Activated CD4-positive, alpha-beta T cell treated with anti-CD3 and anti-CD28 coated beads, Interleukin-2, amount 50 U/mL, for 1 hour (primary cell): ENCODE measurements at regions not wholly inside any gene's neighbourhood (a gene's known extent, or its start where the extent isn't known, plus 50 kb on each side); places are given as distances from the start of the nearest gene placed in this dataset.

Source experiments
- DNase-seq: peaks from one replicate; pipeline ENCODE4 v3.0.0-alpha.2; 2020

- no peak for DNase-seq
Observed at GRCh38 chr21:38660333-38661196, 145.2 kb upstream of the ETS2 start.

GRCh38 chr21:38661197-38661871 is 144.4 kb upstream of the ETS2 start:
- no peak for DNase-seq

- DNase-seq = no peak
Observed at GRCh38 chr21:38661889-38662568, 143.7 kb upstream of the ETS2 start.

- DNase-seq = no peak
Observed at GRCh38 chr21:38663282-38663681, 142.4 kb upstream of the ETS2 start.

- no peak for DNase-seq
Observed at GRCh38 chr21:38664315-38664714, 141.4 kb upstream of the ETS2 start.

- no peak for DNase-seq
Observed at GRCh38 chr21:38664841-38665240, 140.9 kb upstream of the ETS2 start.

GRCh38 chr21:38667291-38667870 is 138.3 kb upstream of the ETS2 start:
- DNase-seq = no peak

GRCh38 chr21:38668067-38668466 is 137.7 kb upstream of the ETS2 start:
- DNase-seq = no peak

GRCh38 chr21:38668541-38668940 is 137.2 kb upstream of the ETS2 start:
- DNase-seq = no peak

- DNase-seq = no peak
Observed at GRCh38 chr21:38669186-38669585, 136.5 kb upstream of the ETS2 start.

GRCh38 chr21:38670861-38671260 is 134.9 kb upstream of the ETS2 start:
- no peak for DNase-seq

- DNase-seq = no peak
Observed at GRCh38 chr21:38671773-38672172, 134.0 kb upstream of the ETS2 start.

GRCh38 chr21:38675182-38675824 is 130.4 kb upstream of the ETS2 start:
- DNase-seq = no peak

- DNase-seq = no peak
Observed at GRCh38 chr21:38678827-38679226, 126.9 kb upstream of the ETS2 start.

GRCh38 chr21:38679534-38679933 is 126.2 kb upstream of the ETS2 start:
- no peak for DNase-seq

GRCh38 chr21:38680401-38680800 is 125.3 kb upstream of the ETS2 start:
- no peak for DNase-seq

GRCh38 chr21:38683222-38683621 is 122.5 kb upstream of the ETS2 start:
- no peak for DNase-seq

GRCh38 chr21:38688068-38688467 is 117.7 kb upstream of the ETS2 start:
- DNase-seq = no peak

- DNase-seq = no peak
Observed at GRCh38 chr21:38691631-38692030, 114.1 kb upstream of the ETS2 start.

- no peak for DNase-seq
Observed at GRCh38 chr21:38696579-38696978, 109.2 kb upstream of the ETS2 start.

- DNase-seq = no peak
Observed at GRCh38 chr21:38699048-38699447, 106.7 kb upstream of the ETS2 start.

- no peak for DNase-seq
Observed at GRCh38 chr21:38702196-38702595, 103.5 kb upstream of the ETS2 start.

- no peak for DNase-seq
Observed at GRCh38 chr21:38709876-38710275, 95.9 kb upstream of the ETS2 start.
